GM12878 (cell line): ENCODE measurements at regions not wholly inside any gene's neighbourhood (a gene's known extent, or its start where the extent isn't known, plus 50 kb on each side); places are given as distances from the start of the nearest gene placed in this dataset.

Experiments used
- IRF4 ChIP-seq: IDR thresholded peaks from 2 replicates; pipeline ENCODE4 v1.6.1; 2011; ENCODE audit warnings: low read depth, low read length
- POU2F2 ChIP-seq: IDR thresholded peaks from 3 replicates; pipeline ENCODE4 v1.6.1; 2011; ENCODE audit warnings: low read depth, mild to moderate bottlenecking, low read length, borderline replicate concordance
- SREBF2 ChIP-seq: IDR thresholded peaks from 2 replicates; pipeline ENCODE4 v1.6.1; 2012; ENCODE audit warnings: mild to moderate bottlenecking, low read length
- STAT3 ChIP-seq: IDR thresholded peaks from 2 replicates; pipeline ENCODE4 v1.6.1; 2011; ENCODE audit warnings: low read depth, low read length, improper control_type of control experiment
- TF ChIP-seq, protein P1 (sequence below): fragments of 450-650 bp; IDR thresholded peaks from 2 replicates; pipeline ENCODE4 v1.6.1; 2017; ENCODE audit warnings: mild to moderate bottlenecking, moderate library complexity
- TF ChIP-seq, protein P2 (sequence below): IDR thresholded peaks from 2 replicates; pipeline ENCODE4 v1.6.1; 2012; ENCODE audit warnings: low read depth, low read length, improper control_type of control experiment
- TF ChIP-seq, protein P3 (sequence below): fragments of 450-650 bp; formaldehyde crosslinking; IDR thresholded peaks from 2 replicates; pipeline ENCODE4 v1.5.0; 2022; ENCODE audit warnings: mild to moderate bottlenecking, missing genetic modification characterization

DNA sequence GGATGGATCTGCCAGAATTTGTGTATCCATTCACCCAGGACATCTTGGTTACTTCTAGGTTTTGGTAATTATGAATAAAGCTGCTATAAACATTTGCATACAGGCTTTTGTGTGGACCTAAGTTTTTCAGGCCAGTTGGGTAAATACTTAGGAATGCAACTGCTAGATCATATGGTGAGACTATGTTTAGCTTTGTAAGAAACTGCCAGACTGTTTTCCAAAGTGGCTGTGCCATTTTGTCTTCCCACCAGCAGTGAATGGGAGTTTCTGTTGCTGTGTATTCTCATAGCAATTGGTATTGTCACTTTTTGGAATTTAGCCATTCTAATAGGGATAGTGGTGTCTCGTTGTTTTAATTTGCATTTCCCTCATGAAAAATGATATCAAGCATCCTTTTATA, 133.0 kb downstream of the KIF26A start (continued):
- TF ChIP-seq, protein P1, sequence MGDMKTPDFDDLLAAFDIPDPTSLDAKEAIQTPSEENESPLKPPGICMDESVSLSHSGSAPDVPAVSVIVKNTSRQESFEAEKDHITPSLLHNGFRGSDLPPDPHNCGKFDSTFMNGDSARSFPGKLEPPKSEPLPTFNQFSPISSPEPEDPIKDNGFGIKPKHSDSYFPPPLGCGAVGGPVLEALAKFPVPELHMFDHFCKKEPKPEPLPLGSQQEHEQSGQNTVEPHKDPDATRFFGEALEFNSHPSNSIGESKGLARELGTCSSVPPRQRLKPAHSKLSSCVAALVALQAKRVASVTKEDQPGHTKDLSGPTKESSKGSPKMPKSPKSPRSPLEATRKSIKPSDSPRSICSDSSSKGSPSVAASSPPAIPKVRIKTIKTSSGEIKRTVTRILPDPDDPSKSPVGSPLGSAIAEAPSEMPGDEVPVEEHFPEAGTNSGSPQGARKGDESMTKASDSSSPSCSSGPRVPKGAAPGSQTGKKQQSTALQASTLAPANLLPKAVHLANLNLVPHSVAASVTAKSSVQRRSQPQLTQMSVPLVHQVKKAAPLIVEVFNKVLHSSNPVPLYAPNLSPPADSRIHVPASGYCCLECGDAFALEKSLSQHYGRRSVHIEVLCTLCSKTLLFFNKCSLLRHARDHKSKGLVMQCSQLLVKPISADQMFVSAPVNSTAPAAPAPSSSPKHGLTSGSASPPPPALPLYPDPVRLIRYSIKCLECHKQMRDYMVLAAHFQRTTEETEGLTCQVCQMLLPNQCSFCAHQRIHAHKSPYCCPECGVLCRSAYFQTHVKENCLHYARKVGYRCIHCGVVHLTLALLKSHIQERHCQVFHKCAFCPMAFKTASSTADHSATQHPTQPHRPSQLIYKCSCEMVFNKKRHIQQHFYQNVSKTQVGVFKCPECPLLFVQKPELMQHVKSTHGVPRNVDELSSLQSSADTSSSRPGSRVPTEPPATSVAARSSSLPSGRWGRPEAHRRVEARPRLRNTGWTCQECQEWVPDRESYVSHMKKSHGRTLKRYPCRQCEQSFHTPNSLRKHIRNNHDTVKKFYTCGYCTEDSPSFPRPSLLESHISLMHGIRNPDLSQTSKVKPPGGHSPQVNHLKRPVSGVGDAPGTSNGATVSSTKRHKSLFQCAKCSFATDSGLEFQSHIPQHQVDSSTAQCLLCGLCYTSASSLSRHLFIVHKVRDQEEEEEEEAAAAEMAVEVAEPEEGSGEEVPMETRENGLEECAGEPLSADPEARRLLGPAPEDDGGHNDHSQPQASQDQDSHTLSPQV, result no peak
- TF ChIP-seq, protein P2, sequence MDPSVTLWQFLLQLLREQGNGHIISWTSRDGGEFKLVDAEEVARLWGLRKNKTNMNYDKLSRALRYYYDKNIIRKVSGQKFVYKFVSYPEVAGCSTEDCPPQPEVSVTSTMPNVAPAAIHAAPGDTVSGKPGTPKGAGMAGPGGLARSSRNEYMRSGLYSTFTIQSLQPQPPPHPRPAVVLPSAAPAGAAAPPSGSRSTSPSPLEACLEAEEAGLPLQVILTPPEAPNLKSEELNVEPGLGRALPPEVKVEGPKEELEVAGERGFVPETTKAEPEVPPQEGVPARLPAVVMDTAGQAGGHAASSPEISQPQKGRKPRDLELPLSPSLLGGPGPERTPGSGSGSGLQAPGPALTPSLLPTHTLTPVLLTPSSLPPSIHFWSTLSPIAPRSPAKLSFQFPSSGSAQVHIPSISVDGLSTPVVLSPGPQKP, result no peak
- TF ChIP-seq, protein P3, sequence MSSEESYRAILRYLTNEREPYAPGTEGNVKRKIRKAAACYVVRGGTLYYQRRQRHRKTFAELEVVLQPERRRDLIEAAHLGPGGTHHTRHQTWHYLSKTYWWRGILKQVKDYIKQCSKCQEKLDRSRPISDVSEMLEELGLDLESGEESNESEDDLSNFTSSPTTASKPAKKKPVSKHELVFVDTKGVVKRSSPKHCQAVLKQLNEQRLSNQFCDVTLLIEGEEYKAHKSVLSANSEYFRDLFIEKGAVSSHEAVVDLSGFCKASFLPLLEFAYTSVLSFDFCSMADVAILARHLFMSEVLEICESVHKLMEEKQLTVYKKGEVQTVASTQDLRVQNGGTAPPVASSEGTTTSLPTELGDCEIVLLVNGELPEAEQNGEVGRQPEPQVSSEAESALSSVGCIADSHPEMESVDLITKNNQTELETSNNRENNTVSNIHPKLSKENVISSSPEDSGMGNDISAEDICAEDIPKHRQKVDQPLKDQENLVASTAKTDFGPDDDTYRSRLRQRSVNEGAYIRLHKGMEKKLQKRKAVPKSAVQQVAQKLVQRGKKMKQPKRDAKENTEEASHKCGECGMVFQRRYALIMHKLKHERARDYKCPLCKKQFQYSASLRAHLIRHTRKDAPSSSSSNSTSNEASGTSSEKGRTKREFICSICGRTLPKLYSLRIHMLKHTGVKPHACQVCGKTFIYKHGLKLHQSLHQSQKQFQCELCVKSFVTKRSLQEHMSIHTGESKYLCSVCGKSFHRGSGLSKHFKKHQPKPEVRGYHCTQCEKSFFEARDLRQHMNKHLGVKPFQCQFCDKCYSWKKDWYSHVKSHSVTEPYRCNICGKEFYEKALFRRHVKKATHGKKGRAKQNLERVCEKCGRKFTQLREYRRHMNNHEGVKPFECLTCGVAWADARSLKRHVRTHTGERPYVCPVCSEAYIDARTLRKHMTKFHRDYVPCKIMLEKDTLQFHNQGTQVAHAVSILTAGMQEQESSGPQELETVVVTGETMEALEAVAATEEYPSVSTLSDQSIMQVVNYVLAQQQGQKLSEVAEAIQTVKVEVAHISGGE (CRISPR knock-in tag), result no peak
- TF ChIP-seq SREBF2 (no peak), IRF4 (no peak), STAT3 (no peak), POU2F2 (no peak)
